Osteoblast (primary cell): ENCODE measurements at regions not wholly inside any gene's neighbourhood (a gene's known extent, or its start where the extent isn't known, plus 50 kb on each side); places are given as distances from the start of the nearest gene placed in this dataset.

ENCODE experiments used
- DNase-seq: peaks from one replicate; pipeline ENCODE4 v3.0.0; 2011; ENCODE audit warnings: low spot score, mixed read lengths; ENCODE audit not compliant: insufficient read length; ENCODE audit errors: missing footprints
- H2AFZ ChIP-seq: 2 replicates; pipeline ENCODE4 v1.6.0; 2011; ENCODE audit warnings: mild to moderate bottlenecking, low read length
- H3K27ac ChIP-seq: 2 replicates; pipeline ENCODE4 v1.5.1; 2011; ENCODE audit warnings: mild to moderate bottlenecking, low read depth, low read length, moderate library complexity
- H3K27me3 ChIP-seq: 2 replicates; pipeline ENCODE4 v1.6.0; 2012; ENCODE audit warnings: mild to moderate bottlenecking, control low read depth, inconsistent platforms, low read length, moderate library complexity; ENCODE audit not compliant: insufficient read depth
- H3K36me3 ChIP-seq: 2 replicates; pipeline ENCODE4 v1.5.1; 2011; ENCODE audit warnings: mild to moderate bottlenecking, low read length, control low read depth, moderate library complexity; ENCODE audit not compliant: insufficient read depth
- H3K4me1 ChIP-seq: 2 replicates; pipeline ENCODE4 v1.5.1; 2011; ENCODE audit warnings: mild to moderate bottlenecking, low read length, control low read depth, moderate library complexity; ENCODE audit not compliant: insufficient read depth
- H3K4me2 ChIP-seq: 2 replicates; pipeline ENCODE4 v1.6.0; 2011; ENCODE audit warnings: mild to moderate bottlenecking, low read length; ENCODE audit not compliant: insufficient read depth
- H3K4me3 ChIP-seq: fragments of 200-600 bp; sonication (generic); 3 replicates; pipeline ENCODE4 v1.5.1; 2012; ENCODE audit warnings: mild to moderate bottlenecking, low read length, inconsistent platforms; ENCODE audit not compliant: insufficient read depth
- H3K79me2 ChIP-seq: 2 replicates; pipeline ENCODE4 v1.6.0; 2012; ENCODE audit warnings: mild to moderate bottlenecking, low read length, control low read depth, inconsistent platforms; ENCODE audit not compliant: insufficient read depth
- H3K9me3 ChIP-seq: 2 replicates; pipeline ENCODE4 v1.5.1; 2011; ENCODE audit warnings: low read depth, low read length, control low read depth
- H4K20me1 ChIP-seq: 2 replicates; pipeline ENCODE4 v1.6.0; 2012; ENCODE audit warnings: mild to moderate bottlenecking, low read length, control low read depth; ENCODE audit not compliant: insufficient read depth
- TF ChIP-seq, protein P1 (sequence below): IDR thresholded peaks from 2 replicates; pipeline ENCODE4 v1.5.1; 2011; ENCODE audit warnings: mild to moderate bottlenecking, low read depth, low read length, moderate library complexity; ENCODE audit errors: extremely low read depth

DNA sequence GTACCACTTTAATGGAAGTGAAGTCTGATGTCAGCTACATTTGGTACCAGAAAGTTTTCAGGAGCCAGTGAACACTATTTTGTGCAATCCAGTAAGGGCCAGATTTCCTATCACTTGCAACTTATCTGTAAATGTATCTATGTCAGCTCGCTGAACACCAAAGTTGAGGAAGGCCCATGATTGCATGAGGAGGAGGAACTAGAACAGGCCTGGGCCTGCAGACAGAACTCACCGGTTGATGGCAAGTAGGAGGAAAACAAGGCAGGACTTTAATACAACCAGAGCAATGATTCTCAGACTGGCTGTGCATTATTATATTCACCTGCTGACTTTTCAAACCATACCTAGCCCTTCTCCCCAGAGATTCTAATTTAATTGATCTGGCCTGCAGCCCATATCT is 540.2 kb downstream of the CETN3 start:
- H3K4me3 ChIP-seq: no peak overlapping the region
- no peaks in the 10 kb centered on the region for H4K20me1 ChIP-seq
- H3K36me3 ChIP-seq: no peaks in the 10 kb centered on the region
- H3K4me1 ChIP-seq: no peaks in the 10 kb centered on the region
- TF ChIP-seq, protein P1, sequence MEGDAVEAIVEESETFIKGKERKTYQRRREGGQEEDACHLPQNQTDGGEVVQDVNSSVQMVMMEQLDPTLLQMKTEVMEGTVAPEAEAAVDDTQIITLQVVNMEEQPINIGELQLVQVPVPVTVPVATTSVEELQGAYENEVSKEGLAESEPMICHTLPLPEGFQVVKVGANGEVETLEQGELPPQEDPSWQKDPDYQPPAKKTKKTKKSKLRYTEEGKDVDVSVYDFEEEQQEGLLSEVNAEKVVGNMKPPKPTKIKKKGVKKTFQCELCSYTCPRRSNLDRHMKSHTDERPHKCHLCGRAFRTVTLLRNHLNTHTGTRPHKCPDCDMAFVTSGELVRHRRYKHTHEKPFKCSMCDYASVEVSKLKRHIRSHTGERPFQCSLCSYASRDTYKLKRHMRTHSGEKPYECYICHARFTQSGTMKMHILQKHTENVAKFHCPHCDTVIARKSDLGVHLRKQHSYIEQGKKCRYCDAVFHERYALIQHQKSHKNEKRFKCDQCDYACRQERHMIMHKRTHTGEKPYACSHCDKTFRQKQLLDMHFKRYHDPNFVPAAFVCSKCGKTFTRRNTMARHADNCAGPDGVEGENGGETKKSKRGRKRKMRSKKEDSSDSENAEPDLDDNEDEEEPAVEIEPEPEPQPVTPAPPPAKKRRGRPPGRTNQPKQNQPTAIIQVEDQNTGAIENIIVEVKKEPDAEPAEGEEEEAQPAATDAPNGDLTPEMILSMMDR: no peak
- no peak for DNase-seq
- H3K4me2 ChIP-seq: no peak overlapping the region
- H3K79me2 ChIP-seq: no peaks in the 10 kb centered on the region
- H2AFZ ChIP-seq: no peak overlapping the region
- H3K27ac ChIP-seq: no peak overlapping the region
- no peaks in the 10 kb centered on the region for H3K27me3 ChIP-seq
- H3K9me3 ChIP-seq: peaks cover 1% of the 10 kb centered on the region

GRCh38 chr5:89866410-89866809 is 543.1 kb downstream of the CETN3 start:
- Histone ChIP-seq H3K36me3 (no peaks in the 10 kb centered on the region), H3K4me2 (no peak overlapping the region), H3K4me3 (no peak overlapping the region), H3K27me3 (no peaks in the 10 kb centered on the region), H3K27ac (no peak overlapping the region), H3K9me3 (no peaks in the 10 kb centered on the region), H3K79me2 (no peaks in the 10 kb centered on the region), H2AFZ (no peak overlapping the region), H4K20me1 (no peaks in the 10 kb centered on the region), H3K4me1 (no peaks in the 10 kb centered on the region)
- TF ChIP-seq, protein P1: no peak
- no peak for DNase-seq

- Histone ChIP-seq H3K27ac (no peak overlapping the region), H3K27me3 (no peaks in the 10 kb centered on the region), H3K4me3 (no peak overlapping the region), H3K9me3 (no peaks in the 10 kb centered on the region), H3K4me2 (no peak overlapping the region), H2AFZ (no peak overlapping the region), H3K4me1 (no peaks in the 10 kb centered on the region), H4K20me1 (no peaks in the 10 kb centered on the region), H3K36me3 (no peaks in the 10 kb centered on the region), H3K79me2 (no peaks in the 10 kb centered on the region)
- no peak for DNase-seq
- TF ChIP-seq, protein P1: no peak
Observed at GRCh38 chr5:89864941-89865340, 544.6 kb downstream of the CETN3 start.

GRCh38 chr5:89857790-89858189 is 551.8 kb downstream of the CETN3 start:
- Histone ChIP-seq H3K4me1 (no peaks in the 10 kb centered on the region), H3K9me3 (no peaks in the 10 kb centered on the region), H3K27me3 (no peaks in the 10 kb centered on the region), H3K79me2 (no peaks in the 10 kb centered on the region), H3K36me3 (no peaks in the 10 kb centered on the region), H4K20me1 (no peaks in the 10 kb centered on the region), H3K27ac (no peak overlapping the region), H3K4me2 (no peak overlapping the region), H2AFZ (no peak overlapping the region), H3K4me3 (no peak overlapping the region)
- DNase-seq: no peak
- TF ChIP-seq, protein P1: no peak
